NT2/D1 (cell line): ENCODE measurements at regions not wholly inside any gene's neighbourhood (a gene's known extent, or its start where the extent isn't known, plus 50 kb on each side); places are given as distances from the start of the nearest gene placed in this dataset.
"Not testable (repeated sequence)": the region's sequence is repeated elsewhere in the genome, so short reads cannot be mapped to it uniquely, and the experiment has no call there.

Experiments used
- DNase-seq: peaks from one replicate; pipeline ENCODE4 v3.0.0-alpha.2; 2011; ENCODE audit warnings: low read depth, low spot score
- H3K27me3 ChIP-seq: 2 replicates; pipeline ENCODE4 v1.6.0; 2011; ENCODE audit warnings: mild to moderate bottlenecking; ENCODE audit not compliant: insufficient read length, insufficient read depth
- H3K36me3 ChIP-seq: 2 replicates; pipeline ENCODE4 v1.6.1; 2011; ENCODE audit warnings: mild to moderate bottlenecking, low read length, mixed read lengths; ENCODE audit not compliant: insufficient read depth, insufficient read length
- H3K4me1 ChIP-seq: 2 replicates; pipeline ENCODE4 v1.5.1; 2011; ENCODE audit not compliant: insufficient read depth, insufficient read length
- H3K4me3 ChIP-seq: 2 replicates; pipeline ENCODE4 v1.5.1; 2011; ENCODE audit warnings: low read depth; ENCODE audit not compliant: insufficient read length
- H3K9ac ChIP-seq: 2 replicates; pipeline ENCODE4 v1.6.0; 2011; ENCODE audit warnings: low read depth; ENCODE audit not compliant: insufficient read length
- H3K9me3 ChIP-seq: 2 replicates; pipeline ENCODE4 v1.5.1; 2011; ENCODE audit warnings: mild to moderate bottlenecking, low read length; ENCODE audit not compliant: insufficient read depth
- SUZ12 ChIP-seq: IDR thresholded peaks from 2 replicates; pipeline ENCODE4 v1.6.1; 2011; ENCODE audit not compliant: insufficient read length, insufficient read depth; ENCODE audit errors: extremely low read depth
- YY1 ChIP-seq: IDR thresholded peaks from 2 replicates; pipeline ENCODE4 v1.6.1; 2011; ENCODE audit not compliant: insufficient read length, insufficient read depth
- ZNF274 ChIP-seq: IDR thresholded peaks from 2 replicates; pipeline ENCODE4 v1.6.1; 2011; ENCODE audit warnings: mild to moderate bottlenecking, low read depth, low read length

DNA sequence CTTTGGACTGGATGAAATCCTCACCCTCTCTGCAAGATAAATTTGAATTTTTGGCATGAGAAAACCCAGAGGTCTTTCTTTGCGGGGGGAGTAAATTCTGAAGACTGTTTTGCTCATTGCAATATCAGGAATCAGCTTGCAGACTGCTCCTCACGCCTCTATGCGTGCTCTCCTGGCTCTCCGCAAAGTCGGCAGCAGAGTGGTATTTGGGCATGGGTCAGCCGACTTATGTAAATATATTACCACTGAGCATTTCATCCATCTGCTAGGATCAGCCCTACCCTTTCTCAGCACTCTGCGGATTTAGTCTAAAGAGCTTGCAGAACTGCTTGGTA lies 288.0 kb downstream of the ASMT start:
- no peaks in the 10 kb centered on the region for H3K27me3 ChIP-seq
- no peaks in the 10 kb centered on the region for H3K9me3 ChIP-seq
- H3K4me3 ChIP-seq, result no peak overlapping the region
- H3K9ac ChIP-seq, result no peak overlapping the region
- H3K4me1 ChIP-seq, result no peaks in the 10 kb centered on the region
- DNase-seq, result no peak
- no peaks in the 10 kb centered on the region for H3K36me3 ChIP-seq
- no peak for TF ChIP-seq SUZ12
- TF ChIP-seq ZNF274, result no peak
- TF ChIP-seq YY1, result no peak

DNA sequence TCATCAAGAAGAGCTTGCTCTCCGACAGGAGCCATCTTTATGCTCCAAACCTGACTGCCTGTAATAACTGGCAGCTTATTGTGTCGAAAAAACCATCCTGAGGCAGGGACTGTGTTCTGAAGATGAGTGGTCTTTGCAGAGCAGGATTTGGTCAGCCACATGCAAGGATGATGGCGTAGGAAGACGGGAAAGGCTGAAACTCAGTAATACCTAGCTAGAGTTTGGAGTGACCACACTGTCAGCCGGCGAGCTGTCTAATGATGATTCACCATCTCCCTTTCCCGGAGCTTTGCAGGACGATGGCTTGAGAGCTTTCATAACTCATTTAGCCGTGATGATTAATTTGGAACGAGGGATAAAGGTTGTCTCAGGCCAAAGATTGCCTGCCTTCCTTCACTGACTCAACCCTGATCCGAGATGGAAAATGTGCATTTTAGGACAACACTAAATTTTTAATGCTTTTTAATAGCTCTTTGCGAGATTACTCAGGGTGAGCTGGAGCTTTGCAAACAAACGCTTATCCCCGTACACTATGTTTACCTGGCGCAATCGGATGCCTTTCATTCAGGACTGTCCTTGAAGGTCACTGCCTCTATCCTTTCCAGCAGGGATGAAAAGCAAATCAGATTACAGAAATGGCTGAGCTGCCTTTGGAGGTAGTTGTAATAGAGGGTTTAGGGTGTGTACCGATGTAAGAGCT lies 288.5 kb downstream of the ASMT start:
- Histone ChIP-seq H3K4me3 (no peak overlapping the region), H3K36me3 (no peaks in the 10 kb centered on the region), H3K27me3 (no peaks in the 10 kb centered on the region), H3K9me3 (no peaks in the 10 kb centered on the region), H3K9ac (no peak overlapping the region), H3K4me1 (no peaks in the 10 kb centered on the region)
- DNase-seq, result no peak
- TF ChIP-seq ZNF274, result no peak
- TF ChIP-seq SUZ12, result no peak
- no peak for TF ChIP-seq YY1

DNA sequence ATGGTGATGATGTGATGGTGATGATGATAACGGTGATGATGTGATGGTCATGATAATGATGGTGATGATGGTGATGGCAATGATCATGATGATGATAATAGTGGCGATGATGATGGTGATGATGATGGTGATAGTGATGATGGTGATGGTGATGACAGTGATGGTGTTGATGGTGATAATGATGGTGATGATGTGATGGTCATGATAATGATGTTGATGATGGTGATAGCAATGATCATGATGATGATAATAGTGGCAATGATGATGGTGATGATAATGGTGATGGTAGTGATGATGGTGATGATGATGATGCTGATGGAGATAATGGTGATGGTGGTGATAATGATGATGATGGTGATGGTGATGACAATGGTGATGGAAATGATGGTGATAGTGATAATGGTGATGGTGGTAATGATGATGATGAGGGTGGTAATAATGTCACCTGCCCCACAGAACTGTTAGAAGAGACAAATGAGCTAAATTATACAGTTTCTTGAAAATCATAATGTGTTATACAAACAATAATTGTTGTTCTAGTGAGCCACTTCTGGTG lies 289.9 kb downstream of the ASMT start:
- no peak for TF ChIP-seq SUZ12
- no peak for TF ChIP-seq YY1
- no peak for TF ChIP-seq ZNF274
- Histone ChIP-seq H3K9ac (no peak overlapping the region), H3K27me3 (peaks cover under 1% of the 10 kb centered on the region), H3K36me3 (no peaks in the 10 kb centered on the region), H3K4me1 (peaks cover 3% of the 10 kb centered on the region), H3K4me3 (no peak overlapping the region), H3K9me3 (no peaks in the 10 kb centered on the region)
- DNase-seq, result no peak

DNA sequence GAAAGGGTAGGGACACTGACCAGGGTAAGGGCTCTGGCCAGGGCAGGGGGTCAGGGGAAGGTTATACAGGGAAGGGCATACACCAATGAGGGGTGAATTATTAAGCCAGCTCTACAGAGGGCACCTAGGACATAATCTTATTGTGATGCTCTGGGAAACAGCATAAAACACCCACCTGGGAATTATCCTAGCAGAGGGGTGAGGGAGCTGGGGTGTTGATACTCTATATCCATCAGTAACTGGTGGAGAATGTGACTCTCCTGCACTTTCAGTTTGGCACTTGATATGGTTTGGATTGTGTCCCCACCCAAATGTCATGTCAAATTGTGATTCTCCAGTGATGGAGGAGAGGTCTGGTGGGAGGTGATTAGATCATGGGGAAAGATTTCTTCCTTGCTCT lies 291.2 kb downstream of the ASMT start:
- TF ChIP-seq YY1 (no peak), ZNF274 (no peak), SUZ12 (no peak)
- DNase-seq, result no peak

DNA sequence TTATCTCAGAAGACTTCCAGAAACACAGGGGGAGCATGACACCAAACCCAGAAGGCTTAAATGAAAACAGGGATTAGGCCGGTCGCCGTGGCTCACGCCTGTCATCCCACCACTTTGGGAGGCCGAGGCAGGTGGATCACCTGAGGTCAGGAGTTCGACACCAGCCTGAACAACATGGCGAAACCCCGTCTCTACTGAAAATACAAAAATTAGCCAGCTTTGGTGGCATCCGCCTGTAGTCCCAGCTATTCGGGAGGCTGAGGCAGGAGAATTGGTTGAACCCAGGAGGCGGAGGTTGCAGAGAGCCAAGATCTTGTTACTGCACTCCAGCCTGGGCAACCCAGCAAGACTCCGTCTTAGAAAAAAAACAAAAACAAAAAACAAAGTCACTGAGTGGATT lies 294.1 kb downstream of the ASMT start:
- H3K4me1 ChIP-seq, H3K36me3 ChIP-seq, H3K4me3 ChIP-seq, H3K9ac ChIP-seq, DNase-seq, H3K9me3 ChIP-seq: not testable (repeated sequence)
- peaks cover 23% of the 10 kb centered on the region for H3K27me3 ChIP-seq

More for the DNA sequence above, 291.2 kb downstream of the ASMT start:
- no peak overlapping the region for H3K4me3 ChIP-seq
- peaks cover 3% of the 10 kb centered on the region for H3K4me1 ChIP-seq
- no peak overlapping the region for H3K9ac ChIP-seq
- H3K27me3 ChIP-seq, result peaks cover 10% of the 10 kb centered on the region
- no peaks in the 10 kb centered on the region for H3K9me3 ChIP-seq
- no peaks in the 10 kb centered on the region for H3K36me3 ChIP-seq

DNA sequence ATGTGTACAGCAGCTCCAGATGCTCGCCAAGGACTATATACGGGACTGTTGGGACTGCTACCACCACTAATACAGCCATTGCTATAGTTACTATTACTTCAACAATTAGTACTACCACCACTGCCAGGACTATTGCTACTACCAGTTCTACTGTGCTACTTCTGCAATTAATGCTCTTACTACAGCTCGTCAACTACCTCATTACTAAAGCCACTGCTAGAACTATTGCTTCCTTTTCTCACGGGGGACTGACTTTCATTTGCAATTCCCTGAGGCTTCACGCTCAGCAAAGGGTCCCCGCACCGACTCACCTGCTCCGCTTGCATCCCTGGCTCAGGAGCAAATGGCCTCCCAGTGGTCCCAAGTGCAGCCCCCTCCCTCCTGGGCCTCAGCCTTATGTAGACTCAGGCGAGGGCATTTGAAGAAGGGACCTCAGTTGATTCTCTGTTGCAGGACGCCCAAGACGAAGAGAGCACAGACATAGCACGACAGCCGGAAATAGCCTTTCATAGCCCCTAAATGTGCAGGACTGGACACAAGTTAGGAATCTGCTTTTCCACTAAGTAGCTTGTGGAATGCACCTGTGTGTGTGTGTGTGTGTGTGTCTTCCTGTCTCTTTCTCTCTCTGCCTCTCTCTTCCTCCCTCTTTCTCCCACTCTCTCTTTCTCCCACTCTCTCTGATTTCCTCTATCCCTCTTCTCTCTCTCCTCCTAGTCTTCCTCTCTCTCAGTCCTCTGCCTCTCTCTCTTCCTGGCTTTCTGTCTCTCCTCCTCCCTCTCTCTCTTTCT lies 294.8 kb downstream of the ASMT start:
- Histone ChIP-seq H3K9ac (no peak overlapping the region), H3K4me3 (no peak overlapping the region), H3K9me3 (no peaks in the 10 kb centered on the region)

DNA sequence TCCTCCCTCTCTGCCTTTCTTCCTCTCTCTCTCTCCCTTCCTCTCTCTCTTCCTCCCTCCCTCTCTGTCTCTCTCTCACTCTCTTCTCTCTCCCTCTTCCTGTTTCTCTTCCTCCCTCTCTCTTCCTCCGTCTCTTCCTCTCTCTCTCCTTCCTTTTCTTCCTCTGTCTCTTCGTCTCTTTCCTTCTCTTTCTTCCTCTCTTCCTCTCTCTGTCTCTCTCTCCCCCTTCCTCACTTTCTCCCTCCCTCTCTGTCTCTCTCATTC lies 295.3 kb downstream of the ASMT start:
- no peaks in the 10 kb centered on the region for H3K36me3 ChIP-seq
- no peak for DNase-seq
- H3K9ac ChIP-seq, result no peak overlapping the region
- H3K4me3 ChIP-seq, result no peak overlapping the region
- no peaks in the 10 kb centered on the region for H3K9me3 ChIP-seq
- TF ChIP-seq ZNF274 (no peak), YY1 (no peak), SUZ12 (no peak)
- peaks cover 3% of the 10 kb centered on the region for H3K4me1 ChIP-seq
- H3K27me3 ChIP-seq, result peaks cover 23% of the 10 kb centered on the region

More for the DNA sequence above, 294.8 kb downstream of the ASMT start:
- DNase-seq, result no peak
- peaks cover 23% of the 10 kb centered on the region for H3K27me3 ChIP-seq
- H3K4me1 ChIP-seq, result peaks cover 3% of the 10 kb centered on the region
- no peaks in the 10 kb centered on the region for H3K36me3 ChIP-seq
- no peak for TF ChIP-seq ZNF274
- TF ChIP-seq YY1, result no peak
- TF ChIP-seq SUZ12, result no peak
